IgD-negative memory B cell (primary cell): ENCODE measurements at regions not wholly inside any gene's neighbourhood (a gene's known extent, or its start where the extent isn't known, plus 50 kb on each side); places are given as distances from the start of the nearest gene placed in this dataset.

ENCODE experiments used
- H3K27ac Mint-ChIP-seq, 3 donors: one replicate each; pipeline ENCODE4 v1.8.0; 2020 to 2022; ENCODE audit warnings: mild to moderate bottlenecking in 3 of 3, mixed read lengths in 3 of 3, moderate library complexity in 1 of 3
- H3K27me3 Mint-ChIP-seq: one replicate; pipeline ENCODE4 v1.8.0; 2021; ENCODE audit warnings: mixed read lengths
- H3K36me3 Mint-ChIP-seq: one replicate; pipeline ENCODE4 v1.8.0; 2020; ENCODE audit warnings: mild to moderate bottlenecking, mixed read lengths
- H3K4me1 Mint-ChIP-seq, 3 donors: one replicate each; pipeline ENCODE4 v1.8.0; 2020 to 2022; ENCODE audit warnings: mixed read lengths in 3 of 3, mild to moderate bottlenecking in 1 of 3
- H3K4me3 Mint-ChIP-seq, 4 donors: one replicate each; pipeline ENCODE4 v1.8.0; 2020 to 2022; ENCODE audit warnings: mild to moderate bottlenecking in 4 of 4, mixed read lengths in 4 of 4, moderate library complexity in 3 of 4
- H3K9me3 Mint-ChIP-seq, 3 donors: one replicate each; pipeline ENCODE4 v1.8.0; 2020 to 2021; ENCODE audit warnings: mixed read lengths in 3 of 3, mild to moderate bottlenecking in 1 of 3

- H3K27ac Mint-ChIP-seq = no peak overlapping the region
- peaks cover under 1% of the 10 kb centered on the region for H3K27me3 Mint-ChIP-seq
- H3K4me3 Mint-ChIP-seq = no peak overlapping the region
- H3K4me1 Mint-ChIP-seq = no peaks in the 10 kb centered on the region
- H3K9me3 Mint-ChIP-seq = peaks cover 7 to 30% (median 19%) of the 10 kb centered on the region in 3 donors
- H3K36me3 Mint-ChIP-seq = peaks cover 1% of the 10 kb centered on the region
Measured at GRCh38 chr10:111493024-111493625, 416.3 kb downstream of the ADRA2A start.

GRCh38 chr10:111498560-111498959, 421.7 kb downstream of the ADRA2A start:
- H3K36me3 Mint-ChIP-seq = no peaks in the 10 kb centered on the region
- no peak overlapping the region for H3K4me3 Mint-ChIP-seq
- H3K27ac Mint-ChIP-seq = no peak overlapping the region
- H3K4me1 Mint-ChIP-seq = no peaks in the 10 kb centered on the region
- peaks cover 4% of the 10 kb centered on the region for H3K27me3 Mint-ChIP-seq
- peaks cover 0 to 3% (median 2%) of the 10 kb centered on the region in 3 donors for H3K9me3 Mint-ChIP-seq

GRCh38 chr10:111504376-111504775, 427.5 kb downstream of the ADRA2A start:
- H3K27ac Mint-ChIP-seq = no peak overlapping the region
- no peaks in the 10 kb centered on the region for H3K4me1 Mint-ChIP-seq
- peaks cover 2% of the 10 kb centered on the region for H3K27me3 Mint-ChIP-seq
- H3K9me3 Mint-ChIP-seq = peaks cover 0 to 9% (median 3%) of the 10 kb centered on the region in 3 donors
- H3K36me3 Mint-ChIP-seq = no peaks in the 10 kb centered on the region
- H3K4me3 Mint-ChIP-seq = no peak overlapping the region

GRCh38 chr10:111506266-111507034, 429.6 kb downstream of the ADRA2A start:
- Mint-ChIP-seq H3K27ac (no peak overlapping the region), H3K36me3 (no peaks in the 10 kb centered on the region), H3K4me1 (no peaks in the 10 kb centered on the region), H3K4me3 (no peak overlapping the region), H3K9me3 (peaks cover 0 to 9% (median 3%) of the 10 kb centered on the region in 3 donors), H3K27me3 (peaks cover 2% of the 10 kb centered on the region)

DNA sequence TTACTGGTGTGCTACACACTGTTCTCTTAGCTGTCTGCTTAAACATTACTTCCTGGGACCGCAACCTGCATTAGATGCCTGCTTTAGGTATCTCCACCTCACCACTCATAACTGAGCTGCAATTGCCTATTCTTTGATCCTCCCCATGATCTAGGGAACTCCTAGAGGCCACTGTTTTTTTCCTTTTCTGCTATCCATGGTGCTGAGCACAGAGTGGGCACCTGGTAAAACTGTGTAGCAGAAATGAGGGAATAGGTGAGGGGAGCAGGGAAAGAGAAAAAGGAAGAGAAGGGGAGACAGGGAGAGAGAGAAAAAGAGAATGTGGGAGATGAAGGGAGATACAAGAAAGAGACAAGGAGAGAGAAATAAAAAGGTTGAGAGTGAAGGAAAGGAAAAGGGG, 434.9 kb downstream of the ADRA2A start:
- Mint-ChIP-seq H3K27me3 (peaks cover 8% of the 10 kb centered on the region), H3K4me1 (no peaks in the 10 kb centered on the region), H3K4me3 (no peak overlapping the region), H3K27ac (no peak overlapping the region), H3K9me3 (peaks cover 0 to 1% (median 0%) of the 10 kb centered on the region in 3 donors), H3K36me3 (no peaks in the 10 kb centered on the region)

- H3K4me1 Mint-ChIP-seq = no peaks in the 10 kb centered on the region
- H3K27me3 Mint-ChIP-seq = peaks cover 6% of the 10 kb centered on the region
- H3K27ac Mint-ChIP-seq = no peak overlapping the region
- no peak overlapping the region for H3K4me3 Mint-ChIP-seq
- H3K9me3 Mint-ChIP-seq = no peaks in the 10 kb centered on the region
- no peaks in the 10 kb centered on the region for H3K36me3 Mint-ChIP-seq
Measured at GRCh38 chr10:111515264-111515663, 438.4 kb downstream of the ADRA2A start.

- Mint-ChIP-seq H3K9me3 (no peaks in the 10 kb centered on the region), H3K27ac (no peak overlapping the region), H3K27me3 (peaks cover 6% of the 10 kb centered on the region), H3K4me3 (no peak overlapping the region), H3K4me1 (no peaks in the 10 kb centered on the region), H3K36me3 (no peaks in the 10 kb centered on the region)
Measured at GRCh38 chr10:111515706-111516105, 438.9 kb downstream of the ADRA2A start.

DNA sequence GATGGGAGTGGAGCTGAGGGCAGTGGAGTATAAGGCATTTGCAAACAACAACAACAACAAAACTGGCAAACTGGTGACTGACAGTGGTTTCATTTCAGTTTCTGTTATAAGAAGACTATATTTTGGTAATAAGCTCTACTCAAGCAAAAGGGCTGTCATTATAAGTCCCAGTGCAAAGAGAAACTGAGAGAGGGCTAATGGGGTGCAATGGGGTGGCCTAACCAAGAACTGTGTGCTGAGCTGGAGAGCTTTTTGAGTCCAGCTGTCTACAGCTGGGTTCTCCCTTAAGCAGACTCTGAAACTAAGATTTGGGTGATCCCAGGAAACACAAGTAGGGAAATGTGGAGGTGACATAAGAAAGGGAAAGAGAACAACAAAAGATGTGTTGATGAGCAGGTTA, 439.3 kb downstream of the ADRA2A start:
- H3K9me3 Mint-ChIP-seq = no peaks in the 10 kb centered on the region
- no peaks in the 10 kb centered on the region for H3K4me1 Mint-ChIP-seq
- no peaks in the 10 kb centered on the region for H3K36me3 Mint-ChIP-seq
- peaks cover 6% of the 10 kb centered on the region for H3K27me3 Mint-ChIP-seq
- H3K4me3 Mint-ChIP-seq = no peak overlapping the region
- H3K27ac Mint-ChIP-seq = no peak overlapping the region

GRCh38 chr10:111522141-111522540, 445.3 kb downstream of the ADRA2A start:
- Mint-ChIP-seq H3K4me1 (no peaks in the 10 kb centered on the region), H3K9me3 (peaks cover 0 to under 1% (median 0%) of the 10 kb centered on the region in 3 donors), H3K36me3 (no peaks in the 10 kb centered on the region), H3K4me3 (no peak overlapping the region), H3K27me3 (peaks cover 5% of the 10 kb centered on the region), H3K27ac (peak overlapping the region in 1 of 3 donors; percentile 54)

DNA sequence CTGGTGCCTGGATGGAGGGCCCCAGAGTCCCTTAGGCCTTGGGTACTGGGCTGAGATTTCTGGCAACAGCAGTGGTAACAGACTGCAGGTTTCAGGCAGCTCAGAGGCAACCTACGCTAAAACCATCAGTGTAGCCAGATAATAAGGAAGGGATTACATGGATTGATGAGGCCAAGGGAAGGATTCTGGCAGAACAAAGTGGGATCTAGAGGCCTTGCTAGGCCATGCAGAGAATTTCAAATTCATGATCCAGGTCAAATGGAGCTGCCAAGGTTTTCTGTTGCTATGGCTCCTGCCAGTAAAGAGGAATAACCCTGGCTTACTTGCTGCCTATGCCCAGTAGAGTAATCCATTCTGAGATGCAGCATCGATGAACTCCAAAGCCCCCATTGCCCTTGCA, 445.7 kb downstream of the ADRA2A start:
- peak overlapping the region in 1 of 3 donors; percentile 54 for H3K27ac Mint-ChIP-seq
- H3K9me3 Mint-ChIP-seq = peaks cover 0 to 2% (median 0%) of the 10 kb centered on the region in 3 donors
- no peaks in the 10 kb centered on the region for H3K4me1 Mint-ChIP-seq
- no peaks in the 10 kb centered on the region for H3K36me3 Mint-ChIP-seq
- no peak overlapping the region for H3K4me3 Mint-ChIP-seq
- H3K27me3 Mint-ChIP-seq = peaks cover 5% of the 10 kb centered on the region

- Mint-ChIP-seq H3K4me1 (no peaks in the 10 kb centered on the region), H3K4me3 (no peak overlapping the region), H3K27me3 (peaks cover 5% of the 10 kb centered on the region), H3K36me3 (no peaks in the 10 kb centered on the region), H3K27ac (no peak overlapping the region), H3K9me3 (peaks cover 0 to 2% (median 0%) of the 10 kb centered on the region in 3 donors)
Measured at GRCh38 chr10:111523016-111523415, 446.2 kb downstream of the ADRA2A start.

DNA sequence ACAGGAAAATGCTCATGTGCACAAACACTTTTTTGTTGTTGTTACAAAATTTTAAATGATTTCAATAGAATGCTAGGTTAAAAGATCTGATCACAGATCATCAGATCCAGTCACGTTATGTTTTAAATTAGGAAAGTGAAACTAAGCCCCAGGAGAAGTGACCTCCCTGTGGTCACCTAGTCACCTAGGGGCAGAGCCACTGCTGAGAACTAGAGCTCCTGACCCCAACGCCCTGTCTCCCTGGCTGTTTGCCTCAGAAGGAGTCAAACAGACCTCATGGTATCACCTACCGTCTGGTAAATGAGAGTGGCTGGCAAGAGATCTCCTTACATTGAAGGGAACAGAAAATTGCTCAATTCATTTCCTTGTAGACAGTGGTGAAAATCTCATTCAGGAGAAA, 447.3 kb downstream of the ADRA2A start:
- Mint-ChIP-seq H3K4me3 (no peak overlapping the region), H3K9me3 (peaks cover 0 to 2% (median 0%) of the 10 kb centered on the region in 3 donors), H3K27me3 (peaks cover 5% of the 10 kb centered on the region), H3K36me3 (no peaks in the 10 kb centered on the region), H3K27ac (no peak overlapping the region), H3K4me1 (no peaks in the 10 kb centered on the region)

DNA sequence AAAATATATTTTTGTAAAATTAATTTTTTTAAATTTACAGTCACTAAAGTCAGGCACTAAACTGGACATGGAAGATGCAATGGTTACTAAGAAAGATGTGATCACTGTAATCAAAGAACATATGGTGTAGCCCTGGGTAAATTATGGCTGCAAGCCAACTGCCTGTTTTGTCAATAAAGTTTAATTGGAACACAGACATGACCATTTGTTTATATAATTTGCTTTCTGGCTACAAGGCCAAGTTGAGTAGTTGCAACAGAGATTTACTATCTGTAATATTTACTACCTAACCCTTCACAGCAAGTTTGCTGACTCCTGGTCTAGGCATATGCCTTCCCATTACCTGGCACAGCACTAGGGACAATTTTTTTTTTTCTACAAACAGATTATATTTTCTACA, 448.9 kb downstream of the ADRA2A start:
- Mint-ChIP-seq H3K36me3 (no peaks in the 10 kb centered on the region), H3K27me3 (peaks cover 5% of the 10 kb centered on the region), H3K9me3 (peaks cover 0 to 2% (median 0%) of the 10 kb centered on the region in 3 donors), H3K4me1 (no peaks in the 10 kb centered on the region), H3K4me3 (no peak overlapping the region), H3K27ac (no peak overlapping the region)

GRCh38 chr10:111531690-111532089, 454.9 kb downstream of the ADRA2A start:
- H3K4me1 Mint-ChIP-seq = no peaks in the 10 kb centered on the region
- peaks cover 0 to 5% (median 0%) of the 10 kb centered on the region in 3 donors for H3K9me3 Mint-ChIP-seq
- H3K27me3 Mint-ChIP-seq = peaks cover 10% of the 10 kb centered on the region
- H3K4me3 Mint-ChIP-seq = peak overlapping the region in 1 of 4 donors; percentile 14
- H3K36me3 Mint-ChIP-seq = peaks cover 2% of the 10 kb centered on the region
- H3K27ac Mint-ChIP-seq = no peak overlapping the region

DNA sequence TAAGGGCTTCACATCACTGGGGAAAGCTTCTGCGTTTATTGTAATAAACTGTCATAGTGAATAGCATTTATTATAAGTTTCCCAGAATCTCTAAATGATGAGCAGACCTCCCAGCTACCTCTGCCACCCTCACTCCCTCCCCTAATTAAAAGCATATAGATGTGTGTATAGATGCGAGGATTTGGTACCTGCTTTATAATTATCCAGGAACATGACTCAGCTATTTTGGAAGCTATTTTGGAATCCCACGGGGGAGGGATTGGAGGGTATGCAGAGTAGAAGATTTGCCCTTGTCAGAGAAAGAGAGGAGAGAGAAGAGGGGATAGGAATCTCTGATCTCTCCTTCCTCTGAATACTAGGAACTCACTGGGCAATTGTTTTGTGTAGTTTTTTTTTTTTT, 455.3 kb downstream of the ADRA2A start:
- peaks cover 0 to 4% (median 0%) of the 10 kb centered on the region in 3 donors for H3K9me3 Mint-ChIP-seq
- peaks cover 2% of the 10 kb centered on the region for H3K36me3 Mint-ChIP-seq
- no peak overlapping the region for H3K27ac Mint-ChIP-seq
- no peak overlapping the region for H3K4me3 Mint-ChIP-seq
- H3K4me1 Mint-ChIP-seq = no peaks in the 10 kb centered on the region
- peaks cover 6% of the 10 kb centered on the region for H3K27me3 Mint-ChIP-seq

DNA sequence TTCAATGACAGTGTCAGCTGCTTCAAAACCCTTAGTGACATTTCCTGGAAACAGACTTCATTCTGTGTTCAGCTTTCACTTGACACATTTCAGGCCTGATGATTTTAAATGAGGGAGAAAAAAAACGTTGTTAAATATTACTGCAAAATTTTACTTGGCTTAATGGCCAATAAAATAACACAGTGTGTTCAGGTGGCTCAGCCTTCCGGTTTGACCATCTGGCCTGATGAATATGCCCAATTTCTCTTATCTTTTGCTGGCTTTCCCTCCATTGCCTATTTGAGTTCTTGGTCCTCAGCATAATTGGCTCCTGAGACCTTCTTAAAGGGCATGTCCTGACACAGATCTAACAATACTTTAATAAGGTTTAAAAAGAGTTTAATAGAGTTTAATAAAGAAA, 462.4 kb downstream of the ADRA2A start:
- Mint-ChIP-seq H3K36me3 (no peaks in the 10 kb centered on the region), H3K4me3 (no peak overlapping the region), H3K9me3 (no peaks in the 10 kb centered on the region), H3K27ac (no peak overlapping the region), H3K27me3 (peaks cover 5% of the 10 kb centered on the region), H3K4me1 (no peaks in the 10 kb centered on the region)
